Smooth muscle cell (in vitro differentiated cells): ENCODE measurements at regions not wholly inside any gene's neighbourhood (a gene's known extent, or its start where the extent isn't known, plus 50 kb on each side); places are given as distances from the start of the nearest gene placed in this dataset.

Experiments
- DNase-seq: peaks from one replicate; lab custom pipeline; 2025; ENCODE audit not compliant: unreplicated experiment; lab: John Stamatoyannopoulos, UW
- H2AFZ ChIP-seq: fragments of 200-600 bp; sonication (generic); 2 replicates; pipeline ENCODE4 v1.6.0; 2016; ENCODE audit warnings: antibody characterized with exemption, low read depth, mild to moderate bottlenecking
- H3F3A ChIP-seq: fragments of 200-600 bp; sonication (generic); 2 replicates; pipeline ENCODE4 v1.6.0; 2017; ENCODE audit warnings: antibody characterized with exemption, low read depth
- H3K27ac ChIP-seq: fragments of 200-600 bp; sonication (generic); 2 replicates; pipeline ENCODE4 v1.5.1; 2016; ENCODE audit warnings: low read depth, mild to moderate bottlenecking
- H3K27me3 ChIP-seq: fragments of 200-600 bp; sonication (generic); 2 replicates; pipeline ENCODE4 v1.6.1; 2016; ENCODE audit warnings: low read depth, mild to moderate bottlenecking
- H3K36me3 ChIP-seq: fragments of 200-600 bp; sonication (generic); 2 replicates; pipeline ENCODE4 v1.5.1; 2016; ENCODE audit warnings: low read depth
- H3K4me1 ChIP-seq: fragments of 200-600 bp; sonication (generic); 2 replicates; pipeline ENCODE4 v1.5.1; 2016; ENCODE audit warnings: low read depth
- H3K4me2 ChIP-seq: fragments of 200-600 bp; sonication (generic); 2 replicates; pipeline ENCODE4 v1.6.0; 2016; ENCODE audit warnings: mild to moderate bottlenecking
- H3K4me3 ChIP-seq: fragments of 200-600 bp; sonication (generic); 2 replicates; pipeline ENCODE4 v1.5.1; 2016; ENCODE audit warnings: mild to moderate bottlenecking
- H3K79me2 ChIP-seq: fragments of 200-600 bp; sonication (generic); 2 replicates; pipeline ENCODE4 v1.6.0; 2016; ENCODE audit warnings: low read depth, mild to moderate bottlenecking
- H3K9ac ChIP-seq: fragments of 200-600 bp; sonication (generic); 2 replicates; pipeline ENCODE4 v1.6.0; 2016; ENCODE audit warnings: low read depth
- H3K9me3 ChIP-seq: fragments of 200-600 bp; sonication (generic); replicated peaks from 2 replicates; pipeline ENCODE4 v1.5.1; 2016; ENCODE audit warnings: low read depth
- H4K20me1 ChIP-seq: fragments of 200-600 bp; sonication (generic); 2 replicates; pipeline ENCODE4 v1.6.0; 2016; ENCODE audit warnings: low read depth
- CTCF ChIP-seq: fragments of 200-600 bp; sonication (generic); IDR thresholded peaks from 2 replicates; pipeline ENCODE4 v1.5.1; 2017; ENCODE audit warnings: borderline replicate concordance, mild to moderate bottlenecking, antibody characterized with exemption; ENCODE audit not compliant: insufficient read depth, poor library complexity, severe bottlenecking
- WGBS: methylation state at CpG from one replicate; pipeline ENCODE4 v1.1.7; 2016; ENCODE audit warnings: low lambda C conversion rate; 5-methylcytosine and 5-hydroxymethylcytosine counted together

GRCh38 chr16:51431517-51432241 is 280.6 kb upstream of the SALL1 start:
- Histone ChIP-seq H3K79me2 (no peaks in the 10 kb centered on the region), H3K9ac (peak overlapping the region; percentile 30), H3K27ac (peak overlapping the region; percentile 85), H3K4me3 (no peak overlapping the region), H3F3A (no peaks in the 10 kb centered on the region), H3K4me1 (peaks cover 28% of the 10 kb centered on the region), H4K20me1 (no peaks in the 10 kb centered on the region), H3K27me3 (no peaks in the 10 kb centered on the region), H3K4me2 (peak overlapping the region; percentile 59), H3K9me3 (no peaks in the 10 kb centered on the region), H2AFZ (no peak overlapping the region), H3K36me3 (no peaks in the 10 kb centered on the region)
- TF ChIP-seq CTCF, result no peak
- WGBS, result 15% methylated on average over 9 of the region's 9 CpGs
- DNase-seq, result no peak

- Histone ChIP-seq H3K4me3 (no peak overlapping the region), H3K79me2 (no peaks in the 10 kb centered on the region), H4K20me1 (no peaks in the 10 kb centered on the region), H3K4me2 (peak overlapping the region; percentile 50), H3K36me3 (no peaks in the 10 kb centered on the region), H3K4me1 (peaks cover 28% of the 10 kb centered on the region), H3K9me3 (no peaks in the 10 kb centered on the region), H3K27me3 (no peaks in the 10 kb centered on the region), H3F3A (no peaks in the 10 kb centered on the region), H3K9ac (peak overlapping the region; percentile 21), H3K27ac (peak overlapping the region; percentile 85), H2AFZ (peak overlapping the region; percentile 70)
- TF ChIP-seq CTCF, result no peak
- WGBS, result 56% methylated on average over 3 of the region's 3 CpGs
- DNase-seq, result no peak
Observed at GRCh38 chr16:51430716-51431369, 279.8 kb upstream of the SALL1 start.

- Histone ChIP-seq H3K4me1 (peaks cover 28% of the 10 kb centered on the region), H3K36me3 (no peaks in the 10 kb centered on the region), H3K9me3 (no peaks in the 10 kb centered on the region), H3K79me2 (no peaks in the 10 kb centered on the region), H3K4me2 (peak overlapping the region; percentile 6), H2AFZ (no peak overlapping the region), H3K27me3 (no peaks in the 10 kb centered on the region), H4K20me1 (no peaks in the 10 kb centered on the region), H3K9ac (no peak overlapping the region), H3K27ac (no peak overlapping the region), H3F3A (no peaks in the 10 kb centered on the region), H3K4me3 (no peak overlapping the region)
- WGBS, result 50% methylated on average over 2 of the region's 2 CpGs
- TF ChIP-seq CTCF, result no peak
- no peak for DNase-seq
Observed at GRCh38 chr16:51429041-51429440, 278.0 kb upstream of the SALL1 start.
